GM12878 (cell line): ENCODE measurements at regions not wholly inside any gene's neighbourhood (a gene's known extent, or its start where the extent isn't known, plus 50 kb on each side); places are given as distances from the start of the nearest gene placed in this dataset.

Experiments used
- ATAC-seq: fragments of 200-7000 bp; cut with Tn5 transposase; 3 replicates; pipeline ENCODE4 v1.9.1; 2020; ENCODE audit warnings: mild to moderate bottlenecking, moderate library complexity
- BruUV-seq: library from RNA; stranded (reverse); fragments of 400-500 nt; replicated peaks from 2 replicates; lab custom pipeline; 2021; lab: Mats Ljungman, UMichigan
- CTCF ChIA-PET: fragments of 300-600 bp; sonication (Branson Sonifier 250); formaldehyde crosslinking; extraction: SDS; loops from one replicate; lab custom pipeline; 2021; ENCODE audit warnings: inconsistent platforms; lab: Yijun Ruan, JAX
- POLR2A ChIA-PET: fragments of 350-600 bp; formaldehyde crosslinking; extraction: SDS; loops from one replicate; lab custom pipeline; 2021; ENCODE audit warnings: inconsistent platforms; lab: Charles Lee
- RAD21 ChIA-PET: fragments of 300-600 bp; sonication (Branson Sonifier 250); formaldehyde crosslinking; loops from one replicate; lab custom pipeline; 2023; ENCODE audit warnings: antibody characterized with exemption; ENCODE audit not compliant: unreplicated experiment; lab: Charles Lee
- SMC1A ChIA-PET: fragments of 300-600 bp; sonication (Branson Sonifier 250); formaldehyde crosslinking; loops from one replicate; lab custom pipeline; 2023; ENCODE audit not compliant: unreplicated experiment, uncharacterized antibody; lab: Charles Lee
- DNase-seq: peaks from one replicate; pipeline ENCODE4 v3.0.0-alpha.2; 2011; ENCODE audit warnings: low read depth, low spot score
- FAIRE-seq: peaks from 3 replicates; lab custom pipeline; 2011; peaks lifted over from hg19 to GRCh38; lab: Jason Lieb, UNC
- H2AFZ ChIP-seq: 2 replicates; pipeline ENCODE4 v1.6.0; 2011; ENCODE audit warnings: low read depth, low read length, control low read depth; ENCODE audit not compliant: control insufficient read depth
- H3K27ac ChIP-seq: 2 replicates; pipeline ENCODE4 v1.5.1; 2011; ENCODE audit warnings: control low read depth; ENCODE audit not compliant: control insufficient read depth, insufficient read depth
- H3K27me3 ChIP-seq, 2 experiments: replicated peaks in 1 of 2; 2 replicates each; pipeline versions ENCODE4 v1.6.0 to v1.6.1; 2011; ENCODE audit warnings: low read length in 1 of 2; ENCODE audit not compliant: control insufficient read depth in 2 of 2, insufficient read depth in 2 of 2
- H3K36me3 ChIP-seq, 2 experiments: 2 replicates each; pipeline ENCODE4 v1.5.1; 2011; ENCODE audit warnings: low read length in 1 of 2; ENCODE audit not compliant: control insufficient read depth in 2 of 2, insufficient read depth in 2 of 2
- H3K4me1 ChIP-seq: 2 replicates; pipeline ENCODE4 v1.6.1; 2011; ENCODE audit warnings: mild to moderate bottlenecking, low read length, moderate library complexity, mixed read lengths; ENCODE audit not compliant: control insufficient read depth, insufficient read depth
- H3K4me2 ChIP-seq: 2 replicates; pipeline ENCODE4 v1.6.0; 2011; ENCODE audit warnings: control low read depth; ENCODE audit not compliant: control insufficient read depth, insufficient read depth
- H3K4me3 ChIP-seq: fragments of 200-600 bp; sonication (generic); 2 replicates; pipeline ENCODE4 v1.5.1; 2016
- H3K79me2 ChIP-seq: 2 replicates; pipeline ENCODE4 v1.6.0; 2011; ENCODE audit warnings: low read length; ENCODE audit not compliant: control insufficient read depth, insufficient read depth
- H3K9ac ChIP-seq: 2 replicates; pipeline ENCODE4 v1.8.0; 2011; ENCODE audit warnings: low read length, control low read depth, mixed read lengths; ENCODE audit not compliant: control insufficient read depth, insufficient read depth
- H3K9me3 ChIP-seq: replicated peaks from 3 replicates; pipeline ENCODE4 v1.5.1; 2011; ENCODE audit warnings: mild to moderate bottlenecking, low read length; ENCODE audit not compliant: control insufficient read depth, insufficient read depth
- H4K20me1 ChIP-seq: 2 replicates; pipeline ENCODE4 v1.6.0; 2011; ENCODE audit not compliant: control insufficient read depth, insufficient read depth
- CHD1 ChIP-seq: IDR thresholded peaks from 2 replicates; pipeline ENCODE4 v1.6.1; 2012; ENCODE audit warnings: low read depth, low read length, improper control_type of control experiment
- CREB1 ChIP-seq: IDR thresholded peaks from 2 replicates; pipeline ENCODE4 v1.6.1; 2012; ENCODE audit warnings: low read depth, mild to moderate bottlenecking, inconsistent platforms
- EZH2 ChIP-seq: IDR thresholded peaks from 2 replicates; pipeline ENCODE4 v1.6.1; 2012; ENCODE audit warnings: low read depth, mild to moderate bottlenecking, control low read depth, inconsistent platforms, low read length, borderline replicate concordance; ENCODE audit not compliant: control insufficient read depth
- IKZF2 ChIP-seq, 2 experiments: fragments of 450-650 bp; IDR thresholded peaks; 2 replicates each; pipeline ENCODE4 v1.6.1; 2017; ENCODE audit warnings: mild to moderate bottlenecking in 2 of 2, moderate library complexity in 2 of 2
- NFYA ChIP-seq: IDR thresholded peaks from 2 replicates; pipeline ENCODE4 v1.6.1; 2011; ENCODE audit warnings: low read depth, mild to moderate bottlenecking, low read length, improper control_type of control experiment, borderline replicate concordance
- NFYB ChIP-seq: IDR thresholded peaks from 2 replicates; pipeline ENCODE4 v1.6.1; 2011; ENCODE audit warnings: low read depth, mild to moderate bottlenecking, low read length, improper control_type of control experiment, moderate library complexity; ENCODE audit not compliant: insufficient read depth
- PAX5 ChIP-seq: IDR thresholded peaks from 2 replicates; pipeline ENCODE4 v1.6.1; 2011; ENCODE audit warnings: low read depth, low read length, borderline replicate concordance
- POLR2A ChIP-seq: IDR thresholded peaks from 2 replicates; pipeline ENCODE4 v1.6.1; 2011; ENCODE audit warnings: low read depth, mild to moderate bottlenecking, low read length
- SMARCA5 ChIP-seq: fragments of 450-650 bp; IDR thresholded peaks from 2 replicates; pipeline ENCODE4 v1.6.1; 2017; ENCODE audit warnings: mild to moderate bottlenecking
- STAT1 ChIP-seq: fragments of 450-650 bp; conservative IDR thresholded peaks from 2 replicates; pipeline ENCODE4 v1.6.1; 2014; ENCODE audit warnings: antibody characterized with exemption, mild to moderate bottlenecking
- ZNF274 ChIP-seq: IDR thresholded peaks from one replicate; pipeline ENCODE4 v1.8.0; 2011; ENCODE audit not compliant: insufficient read length, insufficient read depth
- WGBS: methylation state at CpG from one replicate; pipeline ENCODE4 v1.1.6; 2016; ENCODE audit warnings: low lambda C conversion rate; ENCODE audit not compliant: insufficient replicate concordance, insufficient coverage; ENCODE audit errors: missing lambda C conversion rate; 5-methylcytosine and 5-hydroxymethylcytosine counted together
- in situ Hi-C: fragments of 300-500 bp; cut with MboI; formaldehyde crosslinking; loops from 9 replicates; pipeline ENCODE4 v1.14.3; 2018; ENCODE audit warnings: mixed read lengths
- intact Hi-C: fragments of 100-400 bp; cut with micrococcal nuclease; formaldehyde crosslinking; loops from one replicate; pipeline ENCODE4 v1.14.2; 2022; ENCODE audit not compliant: unreplicated experiment
- TF ChIP-seq, protein P1 (sequence below): fragments of 450-650 bp; IDR thresholded peaks from 2 replicates; pipeline ENCODE4 v1.6.1; 2018; ENCODE audit warnings: borderline replicate concordance, mild to moderate bottlenecking; ENCODE audit not compliant: partially characterized antibody

DNA sequence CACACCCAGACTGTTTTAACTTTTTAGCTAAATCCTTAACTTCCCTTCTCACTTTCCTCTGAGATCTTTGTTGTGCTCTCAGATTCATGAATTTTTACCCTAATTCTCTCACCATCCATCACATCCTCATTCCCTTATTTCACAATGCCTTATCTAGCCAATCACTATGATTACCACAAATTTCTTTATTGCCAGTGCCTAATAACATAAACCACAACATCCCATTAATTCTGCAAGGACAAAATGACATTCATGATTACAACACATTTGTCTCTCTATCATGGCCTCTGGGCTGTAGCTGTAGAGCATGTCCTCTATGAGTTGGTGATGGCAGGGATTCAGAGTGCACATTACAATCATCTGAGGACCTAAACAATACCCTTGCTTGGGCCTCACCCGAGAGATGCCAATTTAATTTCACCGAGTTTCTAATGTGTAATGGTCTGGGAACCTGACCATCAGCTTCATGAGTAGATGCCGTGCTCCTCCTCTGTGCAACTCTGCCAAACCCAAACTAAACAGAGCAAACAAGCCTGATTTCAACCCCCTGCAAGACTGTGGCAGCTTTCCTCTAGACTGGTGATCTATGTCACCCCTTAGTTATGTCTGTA, 99.3 kb downstream of the SPTSSA start:
- RAD21 ChIA-PET, result no interaction called here
- H3K9ac ChIP-seq, result no peak overlapping the region

More for the DNA sequence above, 99.3 kb downstream of the SPTSSA start:
- ATAC-seq (no peak), FAIRE-seq (no peak), DNase-seq (no peak)
- Histone ChIP-seq H3K27me3 (no peaks in the 10 kb centered on the region), H3K4me2 (no peak overlapping the region), H3K79me2 (no peaks in the 10 kb centered on the region), H4K20me1 (no peaks in the 10 kb centered on the region), H3K4me3 (no peak overlapping the region), H3K36me3 (no peaks in the 10 kb centered on the region), H3K4me1 (no peaks in the 10 kb centered on the region), H3K9me3 (no peaks in the 10 kb centered on the region), H3K27ac (no peak overlapping the region), H2AFZ (no peak overlapping the region)
- in situ Hi-C loops, result no loop called here
- intact Hi-C loops, result no loop called here
- WGBS, result 54% methylated on average over 3 of the region's 3 CpGs
- ChIA-PET CTCF (interaction anchor here (0.8 to 1.4 kb wide), 3 partner anchors 9 to 39 kb away, joined by 3 to 4 read pairs (median 4); no protein-coding TSS in a partner anchor), POLR2A (no interaction called here), SMC1A (interaction anchor here (1.0 to 1.7 kb wide), 2 partner anchors 31 to 436 kb away, joined by 3 read pairs; no protein-coding TSS in a partner anchor)
- TF ChIP-seq PAX5 (no peak), STAT1 (no peak), ZNF274 (no peak), IKZF2 (IDR thresholded peaks at IDR 0.05) (no peak), EZH2 (no peak), CHD1 (no peak), POLR2A (no peak), CREB1 (no peak), SMARCA5 (no peak), NFYB (no peak), NFYA (no peak)
- TF ChIP-seq, protein P1, sequence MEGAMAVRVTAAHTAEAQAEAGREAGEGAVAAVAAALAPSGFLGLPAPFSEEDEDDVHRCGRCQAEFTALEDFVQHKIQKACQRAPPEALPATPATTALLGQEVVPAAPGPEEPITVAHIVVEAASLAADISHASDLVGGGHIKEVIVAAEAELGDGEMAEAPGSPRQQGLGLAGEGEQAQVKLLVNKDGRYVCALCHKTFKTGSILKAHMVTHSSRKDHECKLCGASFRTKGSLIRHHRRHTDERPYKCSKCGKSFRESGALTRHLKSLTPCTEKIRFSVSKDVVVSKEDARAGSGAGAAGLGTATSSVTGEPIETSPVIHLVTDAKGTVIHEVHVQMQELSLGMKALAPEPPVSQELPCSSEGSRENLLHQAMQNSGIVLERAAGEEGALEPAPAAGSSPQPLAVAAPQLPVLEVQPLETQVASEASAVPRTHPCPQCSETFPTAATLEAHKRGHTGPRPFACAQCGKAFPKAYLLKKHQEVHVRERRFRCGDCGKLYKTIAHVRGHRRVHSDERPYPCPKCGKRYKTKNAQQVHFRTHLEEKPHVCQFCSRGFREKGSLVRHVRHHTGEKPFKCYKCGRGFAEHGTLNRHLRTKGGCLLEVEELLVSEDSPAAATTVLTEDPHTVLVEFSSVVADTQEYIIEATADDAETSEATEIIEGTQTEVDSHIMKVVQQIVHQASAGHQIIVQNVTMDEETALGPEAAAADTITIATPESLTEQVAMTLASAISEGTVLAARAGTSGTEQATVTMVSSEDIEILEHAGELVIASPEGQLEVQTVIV, result no peak
- BruUV-seq, result no TSS peak
